ENCODE measurements at regions not wholly inside any gene's neighbourhood (a gene's known extent, or its start where the extent isn't known, plus 50 kb on each side); places are given as distances from the start of the nearest gene placed in this dataset.

DNA sequence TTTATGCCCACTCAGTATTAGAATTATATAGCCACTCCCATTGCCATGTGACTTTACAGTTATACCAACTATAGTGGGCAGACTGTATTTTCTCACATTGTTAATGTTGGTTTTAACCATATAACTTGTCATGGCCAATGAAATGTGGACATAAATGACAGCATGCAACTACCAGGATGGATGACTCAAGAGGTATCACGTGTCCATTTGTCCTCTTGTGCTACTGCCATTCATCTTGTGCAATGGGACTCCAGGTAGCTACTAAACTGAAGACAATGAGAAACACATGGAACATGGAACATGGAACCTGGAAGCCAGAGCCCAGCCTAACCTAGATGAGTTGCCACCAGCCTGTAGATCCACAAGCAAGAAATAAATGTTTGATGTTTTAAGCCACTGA lies 242.7 kb upstream of the IPO5 start:
- Histone ChIP-seq H3K4me3 (no peak overlapping the region), H3K27me3 (replicated peaks in 1 of 7) (no peaks in the 10 kb centered on the region), H3K9me3 (peaks cover 0 to 16% (median 13%) of the 10 kb centered on the region in 8 donors), H3K27ac (no peak overlapping the region), H3K4me1 (no peaks in the 10 kb centered on the region), H3K36me3 (no peaks in the 10 kb centered on the region)
- 50 to 76% (median 64%) methylated on average over 1 of the region's 1 CpG for WGBS, 5 donors
- intact Hi-C loops (cut with DNase I; ENCODE audit: low total_unique reads) = no loop called here
- no peak for DNase-seq
- TF ChIP-seq, protein P1, sequence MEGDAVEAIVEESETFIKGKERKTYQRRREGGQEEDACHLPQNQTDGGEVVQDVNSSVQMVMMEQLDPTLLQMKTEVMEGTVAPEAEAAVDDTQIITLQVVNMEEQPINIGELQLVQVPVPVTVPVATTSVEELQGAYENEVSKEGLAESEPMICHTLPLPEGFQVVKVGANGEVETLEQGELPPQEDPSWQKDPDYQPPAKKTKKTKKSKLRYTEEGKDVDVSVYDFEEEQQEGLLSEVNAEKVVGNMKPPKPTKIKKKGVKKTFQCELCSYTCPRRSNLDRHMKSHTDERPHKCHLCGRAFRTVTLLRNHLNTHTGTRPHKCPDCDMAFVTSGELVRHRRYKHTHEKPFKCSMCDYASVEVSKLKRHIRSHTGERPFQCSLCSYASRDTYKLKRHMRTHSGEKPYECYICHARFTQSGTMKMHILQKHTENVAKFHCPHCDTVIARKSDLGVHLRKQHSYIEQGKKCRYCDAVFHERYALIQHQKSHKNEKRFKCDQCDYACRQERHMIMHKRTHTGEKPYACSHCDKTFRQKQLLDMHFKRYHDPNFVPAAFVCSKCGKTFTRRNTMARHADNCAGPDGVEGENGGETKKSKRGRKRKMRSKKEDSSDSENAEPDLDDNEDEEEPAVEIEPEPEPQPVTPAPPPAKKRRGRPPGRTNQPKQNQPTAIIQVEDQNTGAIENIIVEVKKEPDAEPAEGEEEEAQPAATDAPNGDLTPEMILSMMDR (IDR thresholded peaks at IDR 0.05 in 8 of 11, conservative IDR thresholded peaks at IDR 0.05 in 3 of 11) = no peak
- TF ChIP-seq POLR2A (IDR thresholded peaks at IDR 0.05) = no peak
- no peak for TF ChIP-seq POLR2AphosphoS5 (IDR thresholded peaks at IDR 0.05)

DNA sequence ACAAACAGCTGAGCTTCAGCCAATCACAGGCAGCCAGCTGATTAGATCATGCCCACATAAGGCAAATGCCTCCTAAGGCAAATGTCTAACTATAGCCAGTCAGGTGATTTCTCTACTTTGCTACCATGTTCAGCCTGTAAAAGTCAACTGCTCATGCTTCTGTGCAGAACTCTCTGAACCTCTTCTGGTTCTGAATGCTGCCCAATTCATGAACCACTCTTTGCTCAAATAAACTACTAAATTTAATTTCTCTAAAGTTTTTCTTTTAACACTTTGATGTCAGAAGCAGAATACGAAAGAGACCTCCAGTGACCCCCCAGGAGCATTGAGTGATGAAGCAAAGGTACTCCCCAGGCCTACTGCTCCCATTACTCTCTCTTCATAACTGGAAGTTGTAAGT lies 240.7 kb upstream of the IPO5 start:
- Histone ChIP-seq H3K9me3 (peaks cover 0 to 16% (median 13%) of the 10 kb centered on the region in 8 donors), H3K27me3 (replicated peaks in 1 of 7) (no peaks in the 10 kb centered on the region), H3K4me1 (no peaks in the 10 kb centered on the region), H3K4me3 (no peak overlapping the region), H3K36me3 (no peaks in the 10 kb centered on the region), H3K27ac (no peak overlapping the region)
- intact Hi-C loops (cut with DNase I; ENCODE audit: low total_unique reads) = no loop called here
- TF ChIP-seq POLR2A (IDR thresholded peaks at IDR 0.05) (no peak), POLR2AphosphoS5 (IDR thresholded peaks at IDR 0.05) (no peak)
- TF ChIP-seq, protein P1 (IDR thresholded peaks at IDR 0.05 in 8 of 11, conservative IDR thresholded peaks at IDR 0.05 in 3 of 11) = no peak
- DNase-seq = no peak
- 64 to 92% (median 80%) methylated on average over 1 of the region's 1 CpG for WGBS, 5 donors

DNA sequence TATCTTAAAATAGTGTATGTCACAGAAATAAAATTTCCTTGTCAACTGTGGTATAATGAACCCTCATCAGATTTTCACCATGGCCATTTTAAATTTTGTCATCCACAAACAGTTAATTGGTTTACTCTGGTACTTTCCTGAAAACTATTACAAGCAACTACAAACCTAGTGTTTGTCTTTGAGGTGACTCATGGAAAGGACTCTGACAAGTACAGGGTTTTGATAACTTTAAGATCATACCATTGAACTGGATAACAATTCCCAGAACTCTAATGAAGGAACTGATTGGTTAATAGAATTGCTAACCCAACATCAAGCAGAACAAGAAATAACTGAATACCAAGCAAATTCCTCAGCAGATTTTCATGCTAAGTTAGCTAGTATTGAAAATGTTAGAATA lies 237.7 kb upstream of the IPO5 start:
- Histone ChIP-seq H3K27ac (no peak overlapping the region), H3K9me3 (peaks cover 0 to 16% (median 13%) of the 10 kb centered on the region in 8 donors), H3K27me3 (replicated peaks in 1 of 7) (no peaks in the 10 kb centered on the region), H3K36me3 (no peaks in the 10 kb centered on the region), H3K4me1 (no peaks in the 10 kb centered on the region), H3K4me3 (no peak overlapping the region)
- TF ChIP-seq, protein P1 (IDR thresholded peaks at IDR 0.05 in 8 of 11, conservative IDR thresholded peaks at IDR 0.05 in 3 of 11) = no peak
- TF ChIP-seq POLR2A (IDR thresholded peaks at IDR 0.05) (no peak), POLR2AphosphoS5 (IDR thresholded peaks at IDR 0.05) (no peak)
- no peak for DNase-seq
- intact Hi-C loops (cut with DNase I; ENCODE audit: low total_unique reads) = no loop called here

DNA sequence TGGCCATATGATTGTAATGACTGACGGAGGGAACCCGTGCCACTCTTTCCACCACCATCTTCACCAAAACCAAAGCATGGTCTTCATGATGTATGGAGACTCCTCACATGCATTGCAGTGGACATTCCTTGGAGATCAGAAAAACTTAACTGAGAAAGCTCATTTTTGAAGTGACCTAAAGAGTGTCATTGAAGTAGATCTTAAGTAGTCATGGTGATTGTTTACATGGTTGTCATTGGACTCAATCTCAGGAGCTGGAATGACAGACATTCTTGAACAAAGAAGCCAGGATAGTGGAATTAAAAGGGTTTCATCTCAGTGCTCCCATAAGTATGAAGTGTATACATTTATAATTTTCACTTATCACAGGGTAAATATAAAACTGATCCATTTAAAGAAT lies 236.7 kb upstream of the IPO5 start:
- TF ChIP-seq POLR2AphosphoS5 (IDR thresholded peaks at IDR 0.05) (no peak), POLR2A (IDR thresholded peaks at IDR 0.05) (no peak)
- TF ChIP-seq, protein P1 (IDR thresholded peaks at IDR 0.05 in 8 of 11, conservative IDR thresholded peaks at IDR 0.05 in 3 of 11) = no peak
- DNase-seq = no peak
- Histone ChIP-seq H3K4me1 (no peaks in the 10 kb centered on the region), H3K27ac (no peak overlapping the region), H3K9me3 (peaks cover 0 to 16% (median 13%) of the 10 kb centered on the region in 8 donors), H3K27me3 (replicated peaks in 1 of 7) (no peaks in the 10 kb centered on the region), H3K36me3 (no peaks in the 10 kb centered on the region), H3K4me3 (no peak overlapping the region)
- intact Hi-C loops (cut with DNase I; ENCODE audit: low total_unique reads) = no loop called here
- WGBS, 5 donors = 72 to 100% (median 97%) methylated on average over 2 of the region's 2 CpGs
